GM10248 (cell line): ENCODE measurements at regions not wholly inside any gene's neighbourhood (a gene's known extent, or its start where the extent isn't known, plus 50 kb on each side); places are given as distances from the start of the nearest gene placed in this dataset.

Source experiments
- CTCF ChIA-PET: fragments of 300-600 bp; sonication (Branson Sonifier 250); formaldehyde crosslinking; extraction: SDS; loops from one replicate; lab custom pipeline; 2021; ENCODE audit warnings: antibody characterized with exemption; lab: Yijun Ruan, JAX
- POLR2A ChIA-PET: fragments of 350-650 bp; sonication (Branson Sonifier 250); formaldehyde crosslinking; extraction: SDS; loops from one replicate; lab custom pipeline; 2020; ENCODE audit warnings: antibody characterized with exemption; lab: Yijun Ruan, JAX
- DNase-seq: peaks from one replicate; pipeline ENCODE4 v3.0.0; 2012; ENCODE audit errors: extremely low spot score
- CTCF ChIP-seq: IDR thresholded peaks from 2 replicates; pipeline ENCODE4 v1.5.1; 2012; ENCODE audit warnings: mild to moderate bottlenecking, low read depth; ENCODE audit errors: extremely low read depth, missing control alignments, control extremely low read depth

- DNase-seq, result no peak
- POLR2A ChIA-PET, result no interaction called here
- CTCF ChIA-PET, result interaction anchor here (1.0 kb wide), 1 partner anchor 9 kb away, joined by 3 read pairs; no protein-coding TSS in a partner anchor
- TF ChIP-seq CTCF, result no peak
Measured at GRCh38 chr3:157752956-157753786, 250.0 kb upstream of the VEPH1 start.

GRCh38 chr3:157752554-157752953, 249.3 kb upstream of the VEPH1 start:
- POLR2A ChIA-PET, result no interaction called here
- TF ChIP-seq CTCF, result no peak
- CTCF ChIA-PET, result interaction anchor here (1.0 kb wide), 1 partner anchor 8 kb away, joined by 3 read pairs; no protein-coding TSS in a partner anchor
- DNase-seq, result no peak

GRCh38 chr3:157751386-157751785, 248.2 kb upstream of the VEPH1 start:
- no peak for TF ChIP-seq CTCF
- ChIA-PET CTCF (no interaction called here), POLR2A (no interaction called here)

GRCh38 chr3:157746391-157746790, 243.2 kb upstream of the VEPH1 start:
- POLR2A ChIA-PET, result no interaction called here
- CTCF ChIA-PET, result no interaction called here
- no peak for DNase-seq
- TF ChIP-seq CTCF, result no peak

More at GRCh38 chr3:157751386-157751785, 248.2 kb upstream of the VEPH1 start:
- no peak for DNase-seq

DNA sequence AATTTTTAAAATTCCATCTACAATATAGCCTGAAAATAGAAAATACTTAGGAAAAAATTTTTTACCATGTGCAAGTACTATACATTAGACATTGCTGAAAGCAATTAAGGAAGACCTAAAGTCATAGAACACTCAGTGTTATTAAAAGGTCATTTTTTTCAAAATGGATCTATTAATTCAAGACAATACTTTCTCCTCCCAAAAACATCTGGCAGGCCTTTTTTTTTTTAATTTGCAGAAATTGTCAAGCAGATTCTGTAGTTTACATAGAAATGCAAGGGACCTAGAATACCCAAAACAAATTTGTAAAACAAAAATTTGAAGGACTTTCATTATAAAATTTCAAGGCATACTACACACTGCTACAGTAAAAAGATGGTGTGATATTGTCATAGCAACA, 238.4 kb upstream of the VEPH1 start:
- POLR2A ChIA-PET, result no interaction called here
- TF ChIP-seq CTCF, result no peak
- DNase-seq, result no peak
- CTCF ChIA-PET, result no interaction called here

DNA sequence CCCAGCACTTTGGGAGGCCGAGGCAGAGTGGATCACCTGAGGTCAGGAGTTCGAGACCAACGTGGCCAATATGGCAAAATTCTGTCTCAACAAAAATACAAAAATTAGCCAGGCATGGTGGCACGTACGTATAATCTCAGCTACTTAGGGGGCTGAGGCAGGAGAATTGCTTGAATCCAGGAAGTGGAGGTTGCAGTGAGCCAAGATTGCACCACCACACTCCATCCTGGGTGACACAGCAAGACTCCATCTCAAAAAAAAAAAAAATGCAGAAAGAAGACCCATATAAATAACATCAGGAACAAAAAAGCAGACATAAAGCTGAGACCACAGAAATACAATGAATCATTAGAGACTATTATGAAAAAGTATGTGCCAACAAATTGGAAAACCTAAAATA, 235.2 kb upstream of the VEPH1 start:
- no peak for TF ChIP-seq CTCF
- POLR2A ChIA-PET, result no interaction called here
- DNase-seq, result no peak
- CTCF ChIA-PET, result interaction anchor here (1.4 kb wide), 1 partner anchor 38 kb away, joined by 3 read pairs; no protein-coding TSS in a partner anchor
